Skin epidermis (tissue), 12 donors: ENCODE measurements at regions not wholly inside any gene's neighbourhood (a gene's known extent, or its start where the extent isn't known, plus 50 kb on each side); places are given as distances from the start of the nearest gene placed in this dataset.

Experiments used
- H3K27ac ChIP-seq, 21 experiments: fragments of 200-600 bp; sonication (generic) in 11 of 21; one replicate each; pipeline ENCODE4 v1.5.0; 2020; ENCODE audit warnings: mild to moderate bottlenecking in 3 of 21, inconsistent platforms in 2 of 21, moderate library complexity in 2 of 21
- H3K4me3 ChIP-seq, 7 experiments: fragments of 200-600 bp; sonication (generic) in 2 of 7; one replicate each; pipeline ENCODE4 v1.5.0; 2020; ENCODE audit warnings: inconsistent platforms in 2 of 7, mild to moderate bottlenecking in 2 of 7, moderate library complexity in 1 of 7

DNA sequence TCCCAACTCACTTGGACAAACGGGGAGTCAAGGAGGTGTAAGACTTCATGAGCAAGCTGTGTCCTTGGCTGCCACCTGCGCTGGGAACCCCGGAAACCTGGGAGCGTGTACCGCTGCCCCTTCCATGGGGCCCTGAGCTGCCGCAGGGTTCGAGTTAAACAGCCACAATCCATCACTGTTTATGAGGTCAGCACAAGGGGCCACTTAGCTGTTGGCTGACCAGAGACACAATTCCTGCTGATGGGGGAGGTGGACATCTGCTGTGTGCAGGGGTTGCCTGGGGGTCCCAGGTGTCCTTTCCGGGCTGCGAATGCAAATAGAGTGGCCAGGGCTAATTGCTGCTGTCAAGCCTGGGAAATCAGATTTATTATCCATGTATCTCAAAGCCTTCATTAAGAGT, 549.3 kb downstream of the BRD1 start:
- H3K4me3 ChIP-seq, result no peak overlapping the region
- no peak overlapping the region for H3K27ac ChIP-seq

- no peak overlapping the region for H3K27ac ChIP-seq
Observed at GRCh38 chr22:49276567-49276966, 551.1 kb downstream of the BRD1 start.

GRCh38 chr22:49274754-49275380, 552.8 kb downstream of the BRD1 start:
- no peak overlapping the region for H3K4me3 ChIP-seq
- H3K27ac ChIP-seq, result no peak overlapping the region

More at GRCh38 chr22:49276567-49276966, 551.1 kb downstream of the BRD1 start:
- H3K4me3 ChIP-seq, result no peak overlapping the region

GRCh38 chr22:49272546-49273125, 555.0 kb downstream of the BRD1 start:
- H3K27ac ChIP-seq, result no peak overlapping the region
- H3K4me3 ChIP-seq, result no peak overlapping the region

GRCh38 chr22:49271831-49272230, 555.8 kb downstream of the BRD1 start:
- no peak overlapping the region for H3K4me3 ChIP-seq
- no peak overlapping the region for H3K27ac ChIP-seq

GRCh38 chr22:49271369-49271727, 556.3 kb downstream of the BRD1 start:
- Histone ChIP-seq H3K27ac (no peak overlapping the region), H3K4me3 (no peak overlapping the region)

DNA sequence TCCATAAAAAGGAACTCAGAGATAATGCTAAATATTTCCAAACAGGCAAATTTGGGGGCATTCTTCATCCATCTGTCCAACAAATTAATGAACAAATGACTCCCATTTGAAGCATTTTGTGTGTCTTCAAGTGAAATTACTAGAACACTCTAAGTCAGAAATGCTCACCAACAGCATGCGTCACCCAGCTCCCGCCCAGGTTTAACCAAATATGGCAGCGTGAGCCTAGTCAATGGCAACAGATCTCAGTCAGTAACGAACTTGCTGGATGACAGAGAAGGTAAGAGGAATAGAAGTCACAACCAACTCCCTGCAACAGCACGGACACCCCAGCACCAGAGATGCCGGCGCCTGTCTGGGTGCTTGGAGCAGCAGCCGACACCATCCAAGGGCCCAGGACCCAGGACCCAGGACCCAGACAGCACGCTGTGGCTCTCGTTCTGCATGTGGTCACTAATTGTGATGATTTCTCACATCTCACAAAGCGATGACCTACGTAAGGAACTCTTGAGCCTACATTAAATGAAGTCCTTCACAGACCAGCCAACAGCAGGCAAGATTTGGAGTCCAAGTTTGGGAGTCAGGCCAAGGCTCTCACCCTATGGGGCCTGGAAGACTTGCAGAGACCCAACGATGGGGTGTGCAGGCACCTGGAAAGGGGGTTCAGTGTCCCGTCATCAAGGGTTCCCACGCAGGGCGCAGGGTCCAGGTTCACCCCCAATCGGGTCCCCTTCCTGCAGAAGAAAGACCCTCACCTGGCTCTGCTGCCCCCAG, 556.9 kb downstream of the BRD1 start:
- Histone ChIP-seq H3K4me3 (no peak overlapping the region), H3K27ac (no peak overlapping the region)

GRCh38 chr22:49269928-49270327, 557.7 kb downstream of the BRD1 start:
- H3K4me3 ChIP-seq, result no peak overlapping the region
- H3K27ac ChIP-seq, result no peak overlapping the region

DNA sequence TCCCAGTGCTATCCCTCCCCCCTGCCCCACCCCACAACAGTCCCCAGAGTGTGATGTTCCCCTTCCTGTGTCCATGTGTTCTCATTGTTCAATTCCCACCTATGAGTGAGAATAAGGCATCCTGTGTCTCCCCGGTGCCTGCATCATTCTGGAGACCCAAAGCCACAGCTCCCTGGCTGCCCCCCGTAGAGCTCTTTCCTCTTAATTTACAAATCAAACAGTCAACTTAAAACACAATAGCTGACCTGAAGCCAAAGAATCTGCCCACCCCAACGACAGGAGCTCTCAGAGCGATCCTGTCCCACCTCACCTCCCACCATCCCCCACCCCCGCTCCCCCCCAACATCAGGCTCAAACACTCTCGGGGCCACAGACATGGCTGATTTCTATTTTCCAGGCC, 558.3 kb downstream of the BRD1 start:
- Histone ChIP-seq H3K4me3 (no peak overlapping the region), H3K27ac (no peak overlapping the region)

- H3K27ac ChIP-seq, result no peak overlapping the region
- no peak overlapping the region for H3K4me3 ChIP-seq
Observed at GRCh38 chr22:49268924-49269323, 558.7 kb downstream of the BRD1 start.

- no peak overlapping the region for H3K4me3 ChIP-seq
- H3K27ac ChIP-seq, result no peak overlapping the region
Observed at GRCh38 chr22:49267996-49268395, 559.7 kb downstream of the BRD1 start.

- no peak overlapping the region for H3K27ac ChIP-seq
- no peak overlapping the region for H3K4me3 ChIP-seq
Observed at GRCh38 chr22:49266561-49267519, 560.8 kb downstream of the BRD1 start.

DNA sequence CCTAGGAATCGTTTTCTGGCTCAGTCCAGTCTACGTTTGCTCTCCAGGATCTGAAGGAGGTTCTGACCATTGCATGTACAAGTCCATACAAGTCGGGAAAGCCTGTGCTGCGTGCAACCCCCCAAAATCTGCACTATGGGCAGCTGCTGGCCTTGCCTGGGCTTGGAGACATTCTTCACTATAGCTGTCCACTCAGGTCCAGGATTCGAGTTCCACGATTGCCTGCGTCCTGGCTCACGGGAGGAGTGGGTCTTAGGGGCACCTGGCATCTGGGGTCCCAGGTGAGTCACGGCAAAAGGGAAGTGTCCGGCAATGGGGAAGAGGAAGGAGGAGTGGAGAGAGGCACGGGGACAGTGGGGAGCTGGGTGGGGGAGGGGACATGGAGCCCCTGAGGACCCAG, 563.0 kb downstream of the BRD1 start:
- no peak overlapping the region for H3K27ac ChIP-seq
- H3K4me3 ChIP-seq, result no peak overlapping the region

GRCh38 chr22:49263101-49263500, 564.6 kb downstream of the BRD1 start:
- Histone ChIP-seq H3K27ac (no peak overlapping the region), H3K4me3 (no peak overlapping the region)

GRCh38 chr22:49262167-49262566, 565.5 kb downstream of the BRD1 start:
- Histone ChIP-seq H3K27ac (no peak overlapping the region), H3K4me3 (no peak overlapping the region)

DNA sequence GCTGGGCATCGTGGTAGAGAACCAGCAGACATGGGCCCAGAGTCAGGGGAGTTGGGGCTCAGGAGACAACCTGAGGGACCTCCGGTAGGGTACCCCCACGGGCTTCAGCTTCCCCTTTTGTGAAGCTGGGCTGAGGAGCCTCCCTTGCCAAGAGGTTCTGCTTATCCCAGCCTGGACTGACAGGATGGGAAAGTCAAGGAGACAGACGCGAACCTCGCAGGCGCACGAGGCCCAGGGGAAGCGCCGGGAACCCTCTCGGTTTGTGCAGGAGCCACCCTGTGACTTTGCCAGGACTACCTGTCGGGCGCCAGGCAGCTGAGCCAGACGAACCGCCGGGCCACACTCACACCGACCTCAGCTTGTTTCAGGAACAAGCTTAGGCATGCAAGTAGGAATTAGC, 566.1 kb downstream of the BRD1 start:
- H3K4me3 ChIP-seq, result no peak overlapping the region
- H3K27ac ChIP-seq, result no peak overlapping the region

DNA sequence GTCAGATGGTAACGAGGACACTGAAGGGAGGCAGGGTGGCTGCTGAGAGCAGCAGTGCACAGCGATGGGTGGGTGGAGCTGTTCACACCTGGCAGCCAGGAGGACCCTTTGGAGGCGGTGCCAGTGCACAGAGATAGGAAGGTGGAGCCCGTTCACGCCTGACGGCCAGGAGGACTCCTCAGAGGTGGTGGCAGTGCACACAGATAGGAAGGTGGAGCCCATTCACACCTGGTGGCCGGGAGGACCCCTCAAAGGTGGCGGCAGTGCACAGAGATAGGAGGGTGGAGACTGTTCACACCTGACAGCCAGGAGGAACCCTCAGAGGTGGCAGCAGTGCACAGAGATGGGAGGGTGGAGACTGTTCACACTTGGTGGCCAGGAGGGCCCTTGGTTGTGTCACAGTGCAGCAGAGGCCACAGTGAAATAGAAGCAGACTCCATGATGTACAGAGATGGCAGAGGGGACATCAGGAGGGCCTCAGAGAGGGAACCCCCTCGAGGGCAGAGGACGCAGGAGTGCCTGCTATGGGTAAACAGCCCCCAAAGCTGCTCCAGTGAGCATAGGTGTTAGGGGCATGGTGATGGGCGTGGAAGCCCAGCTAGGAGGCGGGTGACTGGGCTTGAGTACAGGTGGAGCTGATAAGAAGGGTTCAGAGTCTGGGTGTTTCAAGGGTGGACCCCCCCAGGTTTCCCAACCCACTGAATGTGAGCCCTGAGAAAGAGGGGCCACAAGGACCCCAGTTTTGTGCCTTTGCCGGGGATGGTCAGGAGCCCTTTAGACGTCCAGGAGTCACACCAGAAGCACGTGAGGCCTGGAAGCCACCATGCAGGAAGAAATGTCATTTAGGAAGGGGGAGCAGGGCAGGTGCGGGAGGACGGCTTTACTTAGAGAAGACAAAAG, 566.7 kb downstream of the BRD1 start:
- no peak overlapping the region for H3K4me3 ChIP-seq
- H3K27ac ChIP-seq, result no peak overlapping the region

- Histone ChIP-seq H3K4me3 (no peak overlapping the region), H3K27ac (no peak overlapping the region)
Observed at GRCh38 chr22:49259839-49260615, 567.6 kb downstream of the BRD1 start.
